ENCODE measurements at regions not wholly inside any gene's neighbourhood (a gene's known extent, or its start where the extent isn't known, plus 50 kb on each side); places are given as distances from the start of the nearest gene placed in this dataset.
"Not testable (repeated sequence)": the region's sequence is repeated elsewhere in the genome, so short reads cannot be mapped to it uniquely, and the experiment has no call there.

- no peaks in the 10 kb centered on the region for H3K36me3 Mint-ChIP-seq (ENCODE audit: low read depth)
These were observed 368.3 kb upstream of the OLFM3 start for GRCh38 chr1:102365071-102365470.

GRCh38 chr1:102336602-102337001 is 339.9 kb upstream of the OLFM3 start:
- Mint-ChIP-seq H3K27ac (no peak overlapping the region), H3K4me3 (no peak overlapping the region), H3K4me1 (no peaks in the 10 kb centered on the region), H3K36me3 (ENCODE audit: low read depth) (no peaks in the 10 kb centered on the region), H3K9me3 (no peaks in the 10 kb centered on the region), H3K27me3 (no peaks in the 10 kb centered on the region)
- no peak for ATAC-seq
- no peak for DNase-seq

More at GRCh38 chr1:102365071-102365470, 368.3 kb upstream of the OLFM3 start:
- ATAC-seq (no peak), DNase-seq (no peak)
- no peaks in the 10 kb centered on the region for H3K4me1 Mint-ChIP-seq
- H3K27ac Mint-ChIP-seq, result no peak overlapping the region
- H3K9me3 Mint-ChIP-seq, result peaks cover 9% of the 10 kb centered on the region
- H3K4me3 Mint-ChIP-seq, result no peak overlapping the region
- no peaks in the 10 kb centered on the region for H3K27me3 Mint-ChIP-seq

- no peak overlapping the region for H3K27ac Mint-ChIP-seq
- ATAC-seq (no peak), DNase-seq (no peak)
- H3K4me1 Mint-ChIP-seq, result no peaks in the 10 kb centered on the region
- H3K36me3 Mint-ChIP-seq (ENCODE audit: low read depth), result no peaks in the 10 kb centered on the region
- no peaks in the 10 kb centered on the region for H3K27me3 Mint-ChIP-seq
- H3K4me3 Mint-ChIP-seq, result no peak overlapping the region
- peaks cover 5% of the 10 kb centered on the region for H3K9me3 Mint-ChIP-seq
These were observed 321.5 kb upstream of the OLFM3 start for GRCh38 chr1:102318104-102318806.

- Mint-ChIP-seq H3K4me1 (no peaks in the 10 kb centered on the region), H3K27me3 (no peaks in the 10 kb centered on the region), H3K36me3 (ENCODE audit: low read depth) (no peaks in the 10 kb centered on the region), H3K4me3 (no peak overlapping the region), H3K27ac (no peak overlapping the region), H3K9me3 (peaks cover 5% of the 10 kb centered on the region)
- DNase-seq (no peak), ATAC-seq (no peak)
These were observed 318.4 kb upstream of the OLFM3 start for GRCh38 chr1:102315096-102315495.

GRCh38 chr1:102296116-102296515 is 299.4 kb upstream of the OLFM3 start:
- Mint-ChIP-seq H3K4me3 (no peak overlapping the region), H3K36me3 (ENCODE audit: low read depth) (no peaks in the 10 kb centered on the region), H3K4me1 (no peaks in the 10 kb centered on the region), H3K9me3 (peaks cover 7% of the 10 kb centered on the region), H3K27ac (no peak overlapping the region), H3K27me3 (no peaks in the 10 kb centered on the region)
- peak; percentile 28 for ATAC-seq
- DNase-seq, result no peak

GRCh38 chr1:102282955-102283354 is 286.2 kb upstream of the OLFM3 start:
- Mint-ChIP-seq H3K27ac (no peak overlapping the region), H3K27me3 (no peaks in the 10 kb centered on the region), H3K36me3 (ENCODE audit: low read depth) (no peaks in the 10 kb centered on the region), H3K9me3 (peaks cover 34% of the 10 kb centered on the region), H3K4me1 (no peaks in the 10 kb centered on the region), H3K4me3 (no peak overlapping the region)
- ATAC-seq (no peak), DNase-seq (no peak)

GRCh38 chr1:102262994-102263393 is 266.3 kb upstream of the OLFM3 start:
- no peaks in the 10 kb centered on the region for H3K4me1 Mint-ChIP-seq
- ATAC-seq (no peak), DNase-seq (no peak)
- no peaks in the 10 kb centered on the region for H3K9me3 Mint-ChIP-seq
- no peak overlapping the region for H3K4me3 Mint-ChIP-seq
- H3K27me3 Mint-ChIP-seq, result no peaks in the 10 kb centered on the region
- H3K27ac Mint-ChIP-seq, result no peak overlapping the region
- no peaks in the 10 kb centered on the region for H3K36me3 Mint-ChIP-seq (ENCODE audit: low read depth)

- H3K4me3 Mint-ChIP-seq, result no peak overlapping the region
- H3K27ac Mint-ChIP-seq, result no peak overlapping the region
- no peaks in the 10 kb centered on the region for H3K4me1 Mint-ChIP-seq
- no peak for DNase-seq
- H3K36me3 Mint-ChIP-seq (ENCODE audit: low read depth), result no peaks in the 10 kb centered on the region
- H3K27me3 Mint-ChIP-seq, result no peaks in the 10 kb centered on the region
- H3K9me3 Mint-ChIP-seq, result no peaks in the 10 kb centered on the region
- no peak for ATAC-seq
These were observed 256.2 kb upstream of the OLFM3 start for GRCh38 chr1:102252731-102253505.

- Mint-ChIP-seq H3K27me3 (no peaks in the 10 kb centered on the region), H3K4me1 (no peaks in the 10 kb centered on the region), H3K36me3 (ENCODE audit: low read depth) (no peaks in the 10 kb centered on the region), H3K4me3 (no peak overlapping the region), H3K9me3 (no peaks in the 10 kb centered on the region), H3K27ac (no peak overlapping the region)
- no peak for ATAC-seq
- DNase-seq, result no peak
These were observed 245.0 kb upstream of the OLFM3 start for GRCh38 chr1:102241431-102242338.

GRCh38 chr1:102239247-102239646 is 242.5 kb upstream of the OLFM3 start:
- no peaks in the 10 kb centered on the region for H3K36me3 Mint-ChIP-seq (ENCODE audit: low read depth)
- DNase-seq (no peak), ATAC-seq (no peak)
- no peak overlapping the region for H3K27ac Mint-ChIP-seq
- no peak overlapping the region for H3K4me3 Mint-ChIP-seq
- H3K4me1 Mint-ChIP-seq, result no peaks in the 10 kb centered on the region
- peaks cover 6% of the 10 kb centered on the region for H3K9me3 Mint-ChIP-seq
- H3K27me3 Mint-ChIP-seq, result no peaks in the 10 kb centered on the region

DNA sequence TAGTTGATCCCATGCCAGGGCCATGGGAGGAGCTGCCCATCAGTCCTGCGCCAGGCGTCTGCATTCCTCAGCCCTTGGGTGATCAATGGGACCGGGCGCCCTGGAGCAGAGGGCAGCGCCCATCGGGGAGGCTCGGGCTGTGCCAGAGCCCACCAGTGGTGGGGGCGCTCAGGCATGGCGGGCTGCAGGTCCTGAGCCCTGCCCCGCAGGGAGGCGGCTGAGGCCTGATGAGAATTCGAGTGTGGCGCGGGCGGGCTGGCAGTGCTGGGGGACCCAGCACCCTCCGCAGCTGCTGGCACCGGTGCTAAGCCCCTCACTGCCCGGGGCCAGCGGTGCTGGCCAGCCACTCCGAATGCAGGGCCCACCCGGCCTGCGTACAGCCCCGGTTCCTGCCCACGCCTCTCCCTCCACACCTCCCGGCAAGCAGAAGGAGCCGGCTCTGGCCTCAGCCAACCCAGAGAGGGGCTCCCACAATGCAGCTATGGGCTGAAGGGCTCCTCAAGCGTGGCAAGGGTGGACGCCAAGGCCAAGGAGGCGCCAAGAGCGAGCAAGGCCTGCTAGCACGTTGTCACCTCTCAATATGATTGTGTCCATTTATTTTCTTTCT is 238.1 kb upstream of the OLFM3 start:
- Mint-ChIP-seq H3K9me3 (peaks cover 12% of the 10 kb centered on the region), H3K36me3 (ENCODE audit: low read depth) (no peaks in the 10 kb centered on the region), H3K4me1 (no peaks in the 10 kb centered on the region), H3K4me3 (no peak overlapping the region), H3K27me3 (no peaks in the 10 kb centered on the region), H3K27ac (no peak overlapping the region)
- DNase-seq, result no peak
- no peak for ATAC-seq

DNA sequence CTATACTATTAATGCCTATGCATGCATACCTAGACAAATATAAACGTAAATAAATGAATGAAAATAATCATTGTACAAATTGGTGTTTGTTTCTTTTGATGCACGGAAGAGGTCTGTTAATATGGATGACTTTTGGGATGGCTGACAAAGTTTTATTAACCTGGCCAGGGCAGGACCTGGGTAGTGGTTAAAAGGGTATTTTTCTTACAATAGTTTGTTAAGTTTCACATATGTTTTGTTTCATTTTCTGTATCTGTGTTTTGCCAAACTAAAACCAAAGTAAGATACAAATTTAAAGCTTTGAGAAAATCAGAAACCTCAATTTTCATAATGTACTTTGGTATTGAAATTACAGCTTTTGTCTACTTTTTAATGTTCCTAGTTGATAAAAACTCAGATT is 222.7 kb upstream of the OLFM3 start:
- no peaks in the 10 kb centered on the region for H3K36me3 Mint-ChIP-seq (ENCODE audit: low read depth)
- no peaks in the 10 kb centered on the region for H3K27me3 Mint-ChIP-seq
- peaks cover 4% of the 10 kb centered on the region for H3K9me3 Mint-ChIP-seq
- H3K4me1 Mint-ChIP-seq, result no peaks in the 10 kb centered on the region
- DNase-seq (no peak), ATAC-seq (no peak)
- no peak overlapping the region for H3K4me3 Mint-ChIP-seq
- no peak overlapping the region for H3K27ac Mint-ChIP-seq

DNA sequence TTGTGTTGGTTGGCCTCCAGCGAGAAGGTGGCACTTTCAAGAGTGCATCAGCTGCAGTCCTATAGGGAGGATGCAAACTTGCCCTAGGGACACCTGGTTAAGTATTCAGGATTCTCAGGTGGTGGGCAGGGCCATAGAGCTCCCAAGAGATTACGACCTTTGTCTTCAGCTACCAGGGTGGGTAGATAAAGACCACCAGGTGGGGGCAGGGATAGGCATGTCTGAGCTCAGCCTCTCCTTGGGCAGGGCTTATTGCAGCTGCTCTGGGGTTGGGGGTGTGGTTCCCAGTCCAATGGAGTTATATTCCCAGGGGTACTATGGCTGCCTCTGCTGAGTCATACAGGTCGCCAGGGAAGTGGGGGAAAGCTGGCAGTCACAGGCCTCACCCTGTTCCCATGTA is 214.2 kb upstream of the OLFM3 start:
- H3K27me3 Mint-ChIP-seq; H3K36me3 Mint-ChIP-seq (ENCODE audit: low read depth); H3K4me3 Mint-ChIP-seq; H3K27ac Mint-ChIP-seq; H3K9me3 Mint-ChIP-seq; DNase-seq; H3K4me1 Mint-ChIP-seq; ATAC-seq: not testable (repeated sequence)

GRCh38 chr1:102191723-102192122 is 195.0 kb upstream of the OLFM3 start:
- Mint-ChIP-seq H3K4me1 (no peaks in the 10 kb centered on the region), H3K27ac (no peak overlapping the region), H3K27me3 (no peaks in the 10 kb centered on the region), H3K9me3 (no peaks in the 10 kb centered on the region), H3K4me3 (no peak overlapping the region), H3K36me3 (ENCODE audit: low read depth) (no peaks in the 10 kb centered on the region)
- ATAC-seq (no peak), DNase-seq (no peak)

All from activated naive CD8-positive, alpha-beta T cell treated with anti-CD3 and anti-CD28 coated beads, Interleukin-2, amount 50 U/mL, for 24 hours (primary cell).